ENCODE measurements at regions not wholly inside any gene's neighbourhood (a gene's known extent, or its start where the extent isn't known, plus 50 kb on each side); places are given as distances from the start of the nearest gene placed in this dataset.

- TF ChIP-seq CTCF (IDR thresholded peaks at IDR 0.05; ENCODE audit: insufficient read depth, low read depth, low read length) (no peak), EZH2 (IDR thresholded peaks at IDR 0.05; ENCODE audit: insufficient read depth, low read length) (no peak)
These were observed 466.3 kb upstream of the SETBP1 start for GRCh38 chr18:44214396-44214795.
